GM13976 (cell line): ENCODE measurements at regions not wholly inside any gene's neighbourhood (a gene's known extent, or its start where the extent isn't known, plus 50 kb on each side); places are given as distances from the start of the nearest gene placed in this dataset.

Experiments
- DNase-seq: peaks from one replicate; pipeline ENCODE4 v3.0.0; 2012; ENCODE audit warnings: low spot score
- in situ Hi-C: fragments of 300-500 bp; cut with MboI; formaldehyde crosslinking; loops from one replicate; pipeline ENCODE4 v1.12.0; 2022; ENCODE audit warnings: low sequenced_read_pairs, mixed read lengths, inconsistent platforms; ENCODE audit not compliant: unreplicated experiment
- TF ChIP-seq, protein P1 (sequence below): IDR thresholded peaks from 2 replicates; pipeline ENCODE4 v1.5.1; 2012; ENCODE audit warnings: borderline replicate concordance, mild to moderate bottlenecking; ENCODE audit not compliant: insufficient read depth; ENCODE audit errors: extremely low read depth, missing control alignments, control extremely low read depth

DNA sequence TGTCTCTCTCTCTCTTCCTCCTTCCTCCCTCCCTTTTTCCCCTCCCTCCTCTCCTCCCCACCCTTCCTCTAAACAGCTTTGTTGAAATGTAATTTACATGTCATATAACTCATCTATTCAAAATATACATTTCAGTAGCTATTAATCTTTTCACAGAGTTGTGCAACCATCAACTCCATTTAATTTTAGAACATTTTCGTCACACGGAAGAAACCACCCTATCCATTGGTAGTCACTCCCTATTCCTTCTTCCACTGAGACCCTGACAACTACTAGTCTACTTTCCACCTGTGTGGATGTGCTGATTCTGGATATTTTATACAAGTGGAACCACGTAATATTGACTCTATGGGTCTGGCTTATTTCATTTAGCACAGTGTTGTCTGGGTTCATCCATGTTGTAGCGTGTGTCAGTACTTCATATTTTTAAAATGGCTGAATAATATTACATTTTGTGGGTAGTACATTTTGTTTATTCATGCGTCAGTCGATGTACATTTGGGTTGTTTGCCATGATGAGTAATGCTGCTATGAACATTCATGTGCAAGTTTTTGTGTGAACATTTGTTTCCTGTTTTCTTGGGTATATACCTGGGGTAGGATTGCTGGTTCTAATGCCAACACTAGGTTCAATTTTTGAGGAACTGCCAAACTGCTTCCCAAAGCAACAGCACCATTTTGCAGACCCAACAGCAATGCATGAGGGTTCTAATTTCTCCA, 100.1 kb upstream of the GCFC2 start:
- in situ Hi-C loops = no loop called here
- no peak for DNase-seq
- TF ChIP-seq, protein P1, sequence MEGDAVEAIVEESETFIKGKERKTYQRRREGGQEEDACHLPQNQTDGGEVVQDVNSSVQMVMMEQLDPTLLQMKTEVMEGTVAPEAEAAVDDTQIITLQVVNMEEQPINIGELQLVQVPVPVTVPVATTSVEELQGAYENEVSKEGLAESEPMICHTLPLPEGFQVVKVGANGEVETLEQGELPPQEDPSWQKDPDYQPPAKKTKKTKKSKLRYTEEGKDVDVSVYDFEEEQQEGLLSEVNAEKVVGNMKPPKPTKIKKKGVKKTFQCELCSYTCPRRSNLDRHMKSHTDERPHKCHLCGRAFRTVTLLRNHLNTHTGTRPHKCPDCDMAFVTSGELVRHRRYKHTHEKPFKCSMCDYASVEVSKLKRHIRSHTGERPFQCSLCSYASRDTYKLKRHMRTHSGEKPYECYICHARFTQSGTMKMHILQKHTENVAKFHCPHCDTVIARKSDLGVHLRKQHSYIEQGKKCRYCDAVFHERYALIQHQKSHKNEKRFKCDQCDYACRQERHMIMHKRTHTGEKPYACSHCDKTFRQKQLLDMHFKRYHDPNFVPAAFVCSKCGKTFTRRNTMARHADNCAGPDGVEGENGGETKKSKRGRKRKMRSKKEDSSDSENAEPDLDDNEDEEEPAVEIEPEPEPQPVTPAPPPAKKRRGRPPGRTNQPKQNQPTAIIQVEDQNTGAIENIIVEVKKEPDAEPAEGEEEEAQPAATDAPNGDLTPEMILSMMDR = no peak

DNA sequence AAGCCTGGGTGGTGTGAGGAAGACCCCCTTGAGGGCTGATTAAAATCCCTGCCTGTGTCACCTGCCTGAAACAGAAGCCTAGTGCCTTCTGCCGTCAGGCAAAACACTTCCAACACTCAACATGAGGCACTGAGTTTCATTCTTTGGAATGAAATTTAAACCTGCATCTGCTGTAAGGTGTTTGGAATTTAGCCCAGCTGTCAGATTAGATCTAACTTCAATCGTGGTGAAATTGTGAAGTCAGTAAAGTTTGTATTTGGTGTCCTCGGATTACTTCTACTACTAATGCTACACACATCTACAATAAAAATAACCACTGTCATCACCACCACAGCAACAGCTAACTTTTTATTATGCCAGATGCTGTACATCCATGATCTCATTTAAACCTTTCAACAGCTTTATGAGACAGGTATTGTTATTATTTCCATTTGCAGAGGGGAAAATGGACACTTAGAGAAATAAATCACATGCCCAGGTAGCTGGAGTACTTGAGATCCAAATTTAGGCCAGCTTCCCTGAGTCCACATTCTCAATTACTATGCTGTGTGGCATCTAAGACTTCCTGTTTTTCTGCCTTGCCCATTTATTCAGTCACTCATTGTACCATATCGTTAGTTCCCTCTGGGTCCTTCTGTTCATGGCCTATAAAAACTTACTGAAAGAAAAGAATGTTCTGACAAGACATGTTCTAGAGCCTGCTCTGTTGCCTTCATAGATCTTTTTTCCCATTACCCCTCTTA, 98.2 kb upstream of the GCFC2 start:
- no peak for DNase-seq
- TF ChIP-seq, protein P1 = no peak
- in situ Hi-C loops = no loop called here

DNA sequence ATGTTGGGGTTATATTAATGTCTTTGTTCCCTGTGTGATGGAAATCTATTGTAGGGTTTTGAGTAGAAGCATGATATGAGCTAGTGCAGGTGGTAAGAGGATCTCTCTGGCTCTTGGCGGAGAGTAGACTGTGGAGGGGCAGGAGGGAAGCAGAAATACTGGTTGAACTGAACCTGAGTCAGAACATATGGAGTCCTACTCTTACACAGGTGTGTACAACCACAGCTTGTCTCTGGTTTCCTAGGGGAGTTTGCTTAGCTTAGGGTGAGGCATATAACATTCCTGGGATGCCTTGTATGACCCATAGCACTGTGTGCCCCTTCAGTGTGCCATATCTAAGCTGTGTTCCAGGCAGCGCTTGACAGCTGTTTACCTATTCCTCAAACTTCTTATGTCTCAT, 97.3 kb upstream of the GCFC2 start:
- no peak for DNase-seq
- TF ChIP-seq, protein P1 = no peak
- in situ Hi-C loops = no loop called here

DNA sequence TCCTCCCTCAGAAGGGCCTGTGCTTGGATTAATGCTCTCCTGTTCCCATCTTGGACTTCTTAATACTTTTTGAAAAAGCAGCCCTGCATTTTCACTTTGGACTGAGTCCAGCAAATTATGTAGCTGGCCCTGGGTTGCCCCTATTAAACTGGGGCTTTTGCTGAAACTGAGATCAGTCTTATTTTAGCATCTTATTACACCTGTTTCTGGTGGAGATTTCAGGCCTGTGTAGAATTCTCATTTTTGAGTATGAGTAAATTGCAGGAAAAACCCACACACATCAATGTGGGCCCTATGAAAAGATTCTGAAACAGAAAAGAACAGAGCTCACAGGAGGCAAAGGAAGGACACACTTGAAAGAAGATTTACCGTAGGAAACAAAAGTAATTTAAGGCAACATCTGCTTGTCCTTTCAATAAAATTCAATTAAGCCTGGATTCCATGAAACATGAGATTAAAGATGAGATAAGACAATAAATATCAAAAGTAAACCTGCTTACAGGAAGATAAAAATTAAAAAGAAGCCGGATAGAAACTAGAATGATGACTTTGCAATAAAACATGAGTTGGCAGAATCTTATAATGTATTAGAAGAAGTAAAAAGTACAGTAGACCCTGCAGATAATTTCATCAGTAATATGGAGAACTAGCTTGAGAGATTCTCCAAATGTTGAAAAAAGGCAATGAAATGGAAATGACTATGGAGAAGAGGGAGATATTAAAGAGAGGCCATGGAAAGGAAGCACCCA, 90.7 kb upstream of the GCFC2 start:
- in situ Hi-C loops = no loop called here
- TF ChIP-seq, protein P1 = no peak
- no peak for DNase-seq

DNA sequence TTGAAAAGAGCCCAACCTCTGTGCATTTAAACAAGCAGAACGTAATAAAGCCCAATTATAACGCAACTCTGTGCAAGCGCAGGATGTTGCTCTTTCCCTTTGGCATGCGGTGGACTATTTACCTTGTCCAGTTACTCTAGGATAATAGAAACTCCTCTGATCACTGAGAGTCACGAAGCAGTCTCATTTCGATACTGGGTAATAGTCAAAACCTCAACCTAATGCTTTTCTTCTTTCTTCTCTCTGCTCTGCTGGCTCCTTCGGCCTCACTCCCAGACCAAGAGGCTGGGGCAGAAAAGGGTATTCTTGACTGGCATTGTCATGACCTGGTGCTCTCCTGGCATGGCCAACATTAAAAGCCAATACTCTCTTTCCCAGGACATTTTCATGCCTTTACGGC, 89.7 kb upstream of the GCFC2 start:
- in situ Hi-C loops = no loop called here
- peak; percentile 25 for DNase-seq
- TF ChIP-seq, protein P1 = no peak

DNA sequence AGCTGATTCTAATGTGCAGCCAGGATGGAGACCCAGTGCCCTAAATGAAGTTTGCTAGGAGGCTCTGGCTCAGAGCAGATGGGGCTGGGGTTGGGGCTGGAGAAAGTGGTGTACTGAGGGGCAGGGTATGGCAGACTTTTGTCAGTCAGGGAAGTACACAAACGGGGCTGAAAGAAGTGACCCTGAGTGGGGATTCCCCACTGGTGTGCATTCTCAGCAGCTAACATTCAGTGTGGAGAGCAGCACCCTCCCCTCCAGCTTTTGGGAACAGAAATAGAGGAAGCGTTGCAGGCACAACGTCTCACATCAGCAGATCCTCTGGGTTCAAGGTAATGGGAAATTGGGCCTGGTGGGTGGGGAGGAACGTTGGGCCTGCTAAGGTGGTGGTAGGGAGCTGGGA, 89.1 kb upstream of the GCFC2 start:
- TF ChIP-seq, protein P1 = no peak
- DNase-seq = peak; percentile 24
- in situ Hi-C loops = loop anchor here (25.0 kb wide), 1 partner anchor 787 kb away; no protein-coding TSS in a partner anchor
